ENCODE measurements at regions not wholly inside any gene's neighbourhood (a gene's known extent, or its start where the extent isn't known, plus 50 kb on each side); places are given as distances from the start of the nearest gene placed in this dataset.
"Not testable (repeated sequence)": the region's sequence is repeated elsewhere in the genome, so short reads cannot be mapped to it uniquely, and the experiment has no call there.

DNA sequence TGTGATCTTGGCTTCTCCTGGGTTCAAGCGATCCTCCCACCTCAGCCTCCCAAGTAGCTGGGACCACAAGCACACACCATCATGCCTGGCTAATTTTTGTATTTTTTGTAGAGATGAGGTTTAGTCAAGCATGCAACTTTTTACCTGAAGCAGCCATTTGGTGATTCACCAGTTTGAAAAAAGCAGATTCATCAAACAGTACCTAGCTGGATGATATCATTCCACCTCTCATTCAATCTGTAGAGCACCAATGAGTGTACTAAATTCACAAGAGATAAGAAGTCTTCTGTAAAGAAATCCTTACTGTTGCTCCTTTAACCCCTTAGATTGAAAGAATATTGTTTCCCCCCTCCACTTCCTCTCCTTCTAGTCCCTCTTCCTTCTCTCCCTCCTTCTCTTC lies 261.1 kb upstream of the RFC3 start:
- no peak for DNase-seq

DNA sequence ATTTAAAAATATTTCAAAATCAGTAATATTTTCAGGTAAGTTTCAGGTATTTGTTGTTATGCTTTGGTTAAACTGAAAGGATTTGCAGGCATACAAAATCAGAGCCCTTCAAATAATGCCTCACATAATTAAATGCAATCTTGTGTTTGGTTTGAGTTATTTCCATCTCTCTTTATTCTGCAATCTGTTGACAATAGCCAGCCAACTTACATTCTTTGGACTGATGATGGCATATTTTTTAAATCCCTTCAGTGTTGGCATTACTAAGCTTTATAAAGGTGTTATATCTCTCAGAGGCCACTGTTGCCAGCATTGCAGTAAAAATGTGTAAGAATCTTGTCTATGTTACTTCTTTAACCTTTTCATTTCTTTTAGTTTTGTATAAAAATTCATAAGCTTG lies 257.2 kb upstream of the RFC3 start:
- DNase-seq = no peak

DNA sequence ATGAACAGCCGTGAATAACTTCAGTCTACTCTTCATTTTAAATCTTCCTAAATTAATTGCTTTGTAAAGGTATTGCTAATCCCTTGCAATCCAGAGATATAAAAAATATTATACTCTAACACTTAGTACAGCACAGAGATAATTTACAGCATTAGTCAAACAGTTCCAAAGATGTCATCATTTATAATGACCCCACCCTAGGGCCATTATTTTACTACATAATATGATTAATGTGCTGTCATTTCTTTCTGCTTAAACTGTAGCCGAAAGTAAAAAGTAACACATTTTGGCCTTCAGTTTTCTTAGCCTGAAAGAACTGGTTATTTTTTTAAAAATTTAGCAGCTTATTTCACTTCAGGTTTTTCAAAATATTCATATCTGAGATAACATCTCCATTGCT lies 256.3 kb upstream of the RFC3 start:
- no peak for DNase-seq

DNA sequence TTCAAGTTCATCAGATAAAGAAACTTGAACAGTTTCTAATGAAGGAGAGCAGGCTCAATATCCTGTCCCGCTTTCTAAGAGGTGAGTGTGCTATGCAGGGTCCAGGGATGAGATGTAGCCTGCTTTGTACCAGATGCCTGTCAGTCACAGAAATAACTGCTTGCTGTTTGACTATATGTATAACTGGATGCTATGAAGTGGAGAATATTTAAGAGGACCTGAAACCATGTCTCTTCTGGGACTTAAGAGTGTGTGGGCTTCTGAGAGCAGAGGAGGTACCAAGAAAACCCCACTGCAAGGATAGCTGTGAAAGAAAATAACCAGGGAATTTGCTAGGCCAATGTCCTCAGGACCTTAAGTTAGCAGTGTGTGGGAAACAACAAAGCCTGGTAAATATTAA lies 246.3 kb upstream of the RFC3 start:
- DNase-seq = no peak

DNA sequence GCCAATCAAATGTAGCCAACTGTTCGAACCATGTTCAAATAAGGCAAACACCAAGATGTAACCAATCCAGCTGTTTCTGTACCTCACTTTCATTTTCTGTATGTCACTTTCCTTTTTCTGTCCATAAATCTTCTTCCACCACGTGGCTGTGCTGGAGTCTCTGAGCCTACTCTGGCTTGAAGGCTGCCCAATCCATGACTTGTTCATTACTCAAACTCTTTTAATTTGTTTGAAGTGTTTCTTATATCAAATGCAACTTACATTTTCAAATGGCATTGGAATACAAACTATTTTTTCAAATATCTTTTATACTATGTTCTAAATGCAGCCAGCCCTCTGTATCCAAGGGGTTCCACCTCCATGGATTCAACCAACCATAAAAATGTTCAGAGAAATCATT lies 245.6 kb upstream of the RFC3 start:
- not testable (repeated sequence) for DNase-seq

DNA sequence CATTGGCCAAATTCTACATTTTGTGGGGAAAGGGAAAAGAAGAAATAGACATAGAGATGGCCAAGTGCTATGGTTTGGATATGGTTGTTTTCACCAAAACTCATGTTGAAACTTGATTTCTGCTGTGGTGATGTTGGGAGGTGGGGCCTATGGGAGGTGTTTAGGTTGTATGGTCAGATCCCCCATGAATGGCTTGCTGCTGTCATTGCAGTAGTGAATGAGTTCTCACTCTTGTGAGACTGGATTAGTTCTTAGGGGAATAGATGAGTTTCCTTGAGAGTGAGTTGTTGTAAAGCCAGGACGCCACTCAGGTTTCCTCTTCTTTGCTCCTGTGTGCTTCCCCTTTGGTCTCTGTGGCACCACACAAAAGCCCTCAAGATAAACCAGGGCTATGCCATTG lies 242.6 kb upstream of the RFC3 start:
- DNase-seq = no peak

DNA sequence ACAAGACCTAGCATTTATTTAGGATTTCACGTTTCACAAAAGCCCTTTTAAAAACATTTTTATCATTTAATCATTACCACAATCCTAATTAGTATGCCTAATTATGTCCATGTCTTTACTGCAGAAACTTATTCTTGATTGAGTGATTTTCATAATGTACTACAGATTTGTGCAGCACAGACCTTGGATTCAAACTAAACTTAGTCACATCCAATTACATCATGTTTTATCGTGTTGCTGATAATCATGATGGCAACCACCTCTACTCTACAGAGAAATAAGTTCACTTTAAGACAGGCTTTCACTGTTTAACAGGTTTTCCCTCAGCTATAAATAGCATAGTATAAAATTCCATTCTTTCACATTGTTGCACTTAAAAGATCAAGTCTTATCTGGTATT lies 240.9 kb upstream of the RFC3 start:
- DNase-seq = no peak

DNA sequence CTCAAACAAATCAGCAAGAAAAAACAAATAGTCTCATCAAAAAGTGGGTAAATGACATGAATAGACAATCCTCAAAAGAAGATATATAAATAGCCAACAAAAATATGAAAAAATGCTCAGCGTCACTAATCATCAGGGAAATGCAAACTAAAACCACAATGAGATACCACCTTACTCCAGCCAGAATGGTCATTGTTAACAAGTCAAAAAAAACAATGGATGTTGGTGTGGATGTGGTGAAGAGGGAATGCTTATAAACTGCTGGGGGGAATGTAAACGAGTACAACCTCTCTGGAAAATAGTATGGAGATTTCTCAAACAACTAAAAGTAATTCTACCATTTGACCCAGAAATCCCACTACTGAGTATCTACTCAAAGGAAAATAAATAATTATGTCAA lies 239.2 kb upstream of the RFC3 start:
- no peak for DNase-seq

DNA sequence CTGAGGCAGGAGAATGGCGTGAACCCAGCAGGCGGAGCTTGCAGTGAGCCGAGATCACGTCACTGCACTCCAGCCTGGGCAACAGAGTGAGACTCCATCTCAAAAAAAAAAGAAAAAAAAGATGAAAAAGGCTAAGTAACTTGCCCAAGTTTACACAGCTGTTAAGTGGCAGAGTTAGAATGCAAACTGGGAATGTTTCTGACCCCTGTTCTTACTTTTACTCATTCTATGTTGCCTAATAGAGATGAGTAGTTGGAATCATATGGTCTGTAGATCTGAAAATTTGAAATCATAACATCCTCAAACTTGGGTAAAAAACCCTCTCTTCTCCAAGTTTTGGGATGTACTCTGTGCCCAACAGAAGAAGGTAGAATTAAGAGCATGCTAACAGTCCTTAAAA lies 235.8 kb upstream of the RFC3 start:
- peak in 1 of 3 donors; percentile 11 for DNase-seq

DNA sequence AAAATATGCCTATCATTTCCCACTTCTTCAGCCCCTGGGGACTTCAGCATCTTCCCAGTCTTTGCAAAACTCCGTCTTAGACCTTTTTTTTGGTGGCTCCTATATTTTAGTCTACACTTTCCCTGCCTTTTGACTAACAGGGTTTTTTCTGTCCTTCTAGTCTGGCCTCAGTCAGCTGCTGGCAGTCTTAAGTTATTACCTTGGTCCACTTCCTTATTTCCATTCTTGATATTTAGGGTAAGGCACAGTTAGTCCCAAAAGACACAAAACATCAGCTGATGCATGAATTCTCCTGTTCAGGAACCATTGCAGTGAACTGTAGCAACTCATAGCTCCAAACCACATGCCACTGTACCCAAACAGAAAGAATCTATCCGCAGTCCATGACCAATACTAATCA lies 234.6 kb upstream of the RFC3 start:
- DNase-seq = no peak

DNA sequence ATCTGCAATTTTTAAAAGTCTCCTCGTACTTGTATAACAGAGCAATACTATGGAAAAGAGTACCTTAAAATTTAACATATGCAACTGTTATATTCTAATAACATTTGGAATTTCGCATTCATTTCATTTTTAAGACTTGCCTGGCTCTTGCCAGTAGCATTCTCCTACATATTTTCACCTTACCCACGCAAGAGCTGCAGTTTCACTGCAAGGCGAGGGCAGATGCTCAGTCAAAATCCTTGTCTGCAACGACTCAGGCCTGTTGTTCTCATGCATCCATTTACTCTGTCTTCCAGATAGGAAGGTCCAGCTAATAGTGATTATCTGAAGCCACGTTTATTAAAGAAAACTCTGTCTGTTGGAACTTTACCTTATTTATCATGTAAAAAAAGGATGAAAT lies 227.0 kb upstream of the RFC3 start:
- DNase-seq = no peak

DNA sequence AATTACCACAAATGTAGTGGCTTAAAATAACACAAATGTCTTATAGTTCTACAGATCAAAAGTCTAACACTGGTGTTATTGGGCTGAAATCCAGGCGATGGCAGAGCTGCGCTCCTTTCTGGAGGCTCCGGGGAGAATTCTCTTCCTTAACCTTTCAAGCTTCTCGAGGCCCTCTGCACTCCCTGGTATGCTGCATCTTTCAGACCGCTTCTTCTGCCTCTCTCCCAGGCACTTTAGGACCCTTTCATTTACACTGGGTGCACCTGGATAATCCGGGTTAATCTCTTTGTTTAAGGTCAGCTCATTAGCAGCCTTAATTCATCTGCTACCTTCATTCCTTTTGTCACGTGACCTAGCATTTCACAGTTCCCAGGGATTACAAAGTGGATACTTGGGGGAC lies 211.3 kb upstream of the RFC3 start:
- DNase-seq = no peak

DNA sequence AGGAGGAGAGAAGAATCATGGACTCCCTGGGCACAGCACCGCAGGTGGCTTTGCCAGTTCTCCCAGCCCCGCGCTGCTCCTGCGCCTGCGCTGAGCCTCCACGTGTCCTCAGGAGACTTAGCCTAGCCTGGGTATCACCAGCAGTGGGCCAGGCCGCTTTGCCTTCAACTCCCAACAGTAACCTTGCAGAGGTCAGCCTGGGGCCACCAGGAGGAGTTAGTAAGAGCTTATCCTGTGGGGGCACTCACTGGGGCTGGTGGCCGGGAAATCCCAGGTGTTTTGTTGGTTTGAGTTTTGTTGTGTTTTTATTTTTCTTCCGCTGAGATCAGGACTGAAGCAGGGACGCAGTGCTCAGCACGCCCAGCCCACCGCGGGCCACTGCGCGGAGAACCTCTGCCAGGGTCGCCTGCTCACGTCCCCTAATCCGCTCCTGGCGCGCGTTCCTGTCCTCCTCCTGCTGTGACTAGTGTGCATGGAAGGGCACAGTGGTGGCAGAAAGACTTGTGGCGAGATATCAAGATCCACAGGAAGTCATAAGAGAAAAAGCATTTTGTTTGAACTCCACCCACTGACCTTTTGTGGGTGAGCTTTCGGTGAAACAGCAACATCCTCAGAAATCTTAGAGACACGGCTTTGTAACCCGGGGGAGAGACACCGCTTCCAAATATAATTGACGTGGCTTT lies 207.4 kb upstream of the RFC3 start:
- DNase-seq = no peak

DNA sequence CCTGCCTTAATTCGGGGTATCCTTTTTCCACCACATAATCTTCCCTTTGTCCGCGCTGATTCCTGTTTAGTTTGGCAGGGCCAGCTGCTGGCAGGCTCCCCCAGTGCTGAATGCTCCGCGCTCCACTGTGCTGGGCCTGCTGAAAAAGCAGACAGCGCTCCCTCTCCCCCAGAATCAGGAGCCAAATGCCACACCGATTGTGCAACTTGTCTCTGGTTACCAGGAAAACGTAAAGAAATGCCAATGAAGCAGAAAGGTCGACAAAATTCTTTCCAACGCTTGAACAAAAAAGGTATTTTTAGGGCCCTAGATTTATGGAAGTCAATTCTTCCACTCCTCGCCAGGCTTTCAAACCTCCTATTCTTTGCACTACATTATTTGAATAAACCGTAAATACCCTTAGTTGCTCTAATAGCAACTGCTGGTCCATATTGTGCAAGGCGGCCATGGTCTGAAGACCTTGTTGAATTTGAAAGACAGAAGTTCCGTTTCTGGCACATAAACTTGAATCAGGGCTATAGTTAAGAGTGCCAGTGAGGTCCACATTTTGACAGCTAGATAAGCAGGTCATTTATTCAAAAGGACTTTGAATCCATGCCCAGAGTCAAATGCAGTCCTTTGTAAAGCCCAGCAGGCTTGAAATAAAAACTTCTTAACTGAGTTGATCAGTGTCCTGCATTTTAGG lies 206.7 kb upstream of the RFC3 start:
- no peak for DNase-seq

DNA sequence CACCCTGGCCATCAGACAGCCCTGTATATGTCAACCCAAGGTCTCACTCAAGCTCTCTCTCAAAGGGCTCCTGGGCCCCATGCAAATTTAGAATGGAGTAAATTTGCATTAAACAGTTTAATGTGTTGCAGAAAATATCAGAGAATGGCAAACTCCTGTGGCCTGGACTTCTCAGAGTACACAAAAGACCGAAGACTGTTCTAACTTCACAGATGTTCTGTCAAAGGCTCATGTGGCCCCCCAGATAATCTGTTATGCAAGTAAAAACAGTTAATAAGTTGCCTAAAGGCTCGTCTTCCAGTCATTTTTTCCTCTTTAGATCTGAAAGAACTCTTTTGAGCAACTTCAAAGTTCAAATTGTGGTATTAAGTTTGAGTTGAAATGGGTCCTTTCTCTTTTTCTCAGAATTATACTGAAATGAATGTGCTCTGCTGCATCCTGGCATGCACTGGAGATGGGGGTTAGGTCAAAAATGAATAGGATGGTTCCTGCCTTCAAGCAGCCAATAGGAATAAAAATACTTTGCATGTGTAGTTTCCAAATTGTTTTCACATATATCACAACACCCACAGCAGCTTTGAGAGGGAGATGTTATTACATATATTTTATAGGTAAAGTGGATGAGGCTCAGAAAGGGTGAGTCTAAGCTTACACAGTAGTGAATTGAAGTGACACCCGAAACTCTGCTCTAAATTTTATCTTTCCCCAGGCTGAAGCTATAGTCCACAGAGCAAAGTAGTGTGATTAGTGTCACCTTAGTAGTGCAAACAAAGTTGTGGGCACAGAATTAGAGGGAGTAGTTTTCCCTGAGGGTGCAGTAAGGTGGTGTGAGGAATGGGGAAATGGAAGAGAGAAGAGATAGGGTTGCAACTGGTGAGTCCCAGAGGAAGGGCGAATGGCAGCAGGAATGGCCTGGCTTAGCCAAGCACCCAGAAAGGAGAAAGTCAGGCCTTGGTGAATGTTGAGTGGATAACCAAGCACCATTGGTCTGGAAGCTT lies 205.0 kb upstream of the RFC3 start:
- no peak for DNase-seq

DNA sequence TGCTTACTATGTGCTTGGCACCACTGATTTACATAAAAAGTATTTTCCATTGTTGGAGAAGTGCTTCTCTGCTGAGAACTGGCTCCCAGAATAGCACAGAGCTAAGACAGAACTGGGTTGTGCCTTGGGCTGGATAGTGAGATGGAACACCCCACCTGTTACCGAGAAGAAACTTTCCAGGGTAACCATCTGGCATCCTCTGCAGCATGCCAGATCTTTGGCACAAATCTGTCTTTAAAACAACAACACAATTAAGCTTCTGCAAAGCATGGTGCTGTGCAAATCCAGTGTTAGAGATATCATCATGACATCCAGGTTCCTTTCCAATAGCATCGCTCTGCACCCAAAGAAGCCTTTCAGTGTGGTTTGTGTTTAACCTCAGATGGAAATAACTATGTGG lies 202.5 kb upstream of the RFC3 start:
- no peak for DNase-seq

DNA sequence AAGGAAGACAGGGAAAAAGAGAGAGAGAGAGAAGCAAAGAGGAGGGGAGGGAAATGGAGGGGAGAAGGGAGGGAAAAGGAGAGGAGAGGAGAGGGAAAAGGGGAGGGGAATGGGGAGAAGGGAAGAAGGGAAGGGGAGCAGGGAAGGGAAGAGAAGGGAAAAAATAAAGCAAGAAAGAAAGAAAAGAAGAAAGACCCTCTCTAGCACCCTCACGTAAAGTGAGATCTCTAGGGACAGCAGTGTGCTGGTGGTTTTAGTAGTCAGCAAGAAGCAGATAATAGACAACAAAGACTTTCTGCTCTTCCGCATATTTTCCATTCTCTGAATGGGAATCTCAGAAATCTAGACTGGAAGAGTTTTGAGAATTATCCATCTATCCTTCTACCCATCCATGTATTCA lies 201.8 kb upstream of the RFC3 start:
- DNase-seq = no peak

DNA sequence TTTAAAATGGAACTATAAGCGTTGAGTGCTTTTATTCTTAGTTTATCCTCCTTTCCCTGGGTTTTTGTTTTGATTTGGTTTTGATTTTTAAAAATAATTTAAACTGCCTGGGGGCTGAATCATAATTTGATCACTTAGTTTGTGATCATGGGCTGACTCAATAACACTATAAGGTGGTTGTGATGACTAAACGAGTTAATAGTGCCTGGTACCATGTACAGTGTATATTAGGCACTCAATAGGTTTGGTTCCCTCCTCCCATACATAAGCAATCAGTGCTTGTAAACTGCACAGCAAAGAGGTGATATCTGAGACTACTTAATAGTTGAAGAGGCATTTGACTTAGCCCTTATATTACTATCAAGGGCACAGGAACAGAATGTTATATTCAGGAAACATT lies 200.9 kb upstream of the RFC3 start:
- DNase-seq = no peak

DNA sequence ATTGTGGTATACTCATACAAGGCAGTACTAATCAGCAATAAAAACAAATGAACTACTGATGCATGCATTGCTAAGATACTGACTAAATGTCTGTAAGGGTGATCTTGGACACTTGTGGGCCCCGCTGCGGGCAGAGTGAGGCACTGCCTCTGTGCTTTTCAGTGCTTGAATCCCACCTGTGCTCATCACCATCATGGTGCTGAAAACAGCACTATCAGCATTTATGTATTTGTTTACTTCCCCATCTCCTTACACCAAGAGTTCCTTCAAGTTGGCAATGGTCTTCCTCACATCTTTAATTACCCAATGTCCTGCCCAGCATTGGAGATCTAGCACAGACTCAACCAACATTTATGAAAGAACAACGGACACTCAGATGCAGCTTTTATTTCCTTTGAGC lies 193.7 kb upstream of the RFC3 start:
- DNase-seq = no peak

DNA sequence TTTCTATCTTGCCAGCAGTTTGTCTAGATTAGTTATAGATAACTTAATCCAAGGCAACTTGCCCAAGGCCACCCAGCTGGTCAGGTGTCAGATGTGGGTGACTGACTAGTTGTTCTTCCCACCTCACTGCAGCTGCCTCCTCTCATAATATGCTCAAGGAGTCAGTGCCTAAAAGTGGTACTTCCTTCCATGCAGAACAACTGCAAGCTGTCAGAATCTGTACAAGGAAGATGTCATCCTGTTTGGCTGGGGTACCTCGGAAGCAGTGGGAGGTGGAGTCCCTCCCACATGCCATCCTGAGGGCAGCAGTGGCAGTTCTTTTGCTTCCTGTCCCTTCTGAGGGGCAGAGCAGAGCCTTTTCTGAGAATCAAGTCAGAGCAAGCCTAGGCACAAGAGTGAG lies 193.2 kb upstream of the RFC3 start:
- DNase-seq = no peak

DNA sequence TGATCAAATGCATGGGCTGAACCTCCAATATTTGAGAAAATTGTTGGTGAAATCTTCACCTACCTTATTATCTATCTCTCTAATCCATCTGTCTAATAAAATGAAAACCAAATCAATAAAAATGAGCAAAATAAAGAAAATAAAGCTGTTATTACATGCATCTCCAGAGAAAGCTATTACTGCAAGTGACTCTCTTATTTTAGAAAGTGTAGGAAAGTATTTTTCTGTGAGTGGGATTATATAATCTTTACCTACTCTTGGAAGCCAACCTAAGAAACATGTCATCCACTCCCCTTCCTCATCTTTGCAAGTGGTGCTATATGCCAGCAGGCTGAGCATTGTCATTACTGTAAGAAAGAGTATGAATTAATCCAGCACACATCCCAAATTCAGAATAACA lies 191.5 kb upstream of the RFC3 start:
- DNase-seq = no peak

DNA sequence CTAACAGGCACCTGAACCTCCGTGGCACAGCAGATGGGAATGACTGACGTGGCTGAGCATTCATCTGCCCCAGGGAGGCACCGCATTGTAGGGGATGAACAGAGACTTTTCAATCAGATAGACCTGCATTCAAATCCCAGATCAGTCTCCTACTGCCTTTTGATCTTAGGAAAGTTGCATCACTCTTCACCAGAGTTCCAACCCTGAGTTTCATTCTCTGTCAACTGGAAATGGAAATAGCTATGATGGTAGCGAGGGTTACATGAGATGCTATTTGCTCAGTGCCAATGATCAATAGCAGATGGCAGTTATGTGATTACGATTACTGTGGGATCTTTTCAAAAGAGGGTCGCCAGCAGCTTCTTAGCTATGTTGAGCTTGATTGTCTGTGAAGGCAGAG lies 189.3 kb upstream of the RFC3 start:
- no peak for DNase-seq

DNA sequence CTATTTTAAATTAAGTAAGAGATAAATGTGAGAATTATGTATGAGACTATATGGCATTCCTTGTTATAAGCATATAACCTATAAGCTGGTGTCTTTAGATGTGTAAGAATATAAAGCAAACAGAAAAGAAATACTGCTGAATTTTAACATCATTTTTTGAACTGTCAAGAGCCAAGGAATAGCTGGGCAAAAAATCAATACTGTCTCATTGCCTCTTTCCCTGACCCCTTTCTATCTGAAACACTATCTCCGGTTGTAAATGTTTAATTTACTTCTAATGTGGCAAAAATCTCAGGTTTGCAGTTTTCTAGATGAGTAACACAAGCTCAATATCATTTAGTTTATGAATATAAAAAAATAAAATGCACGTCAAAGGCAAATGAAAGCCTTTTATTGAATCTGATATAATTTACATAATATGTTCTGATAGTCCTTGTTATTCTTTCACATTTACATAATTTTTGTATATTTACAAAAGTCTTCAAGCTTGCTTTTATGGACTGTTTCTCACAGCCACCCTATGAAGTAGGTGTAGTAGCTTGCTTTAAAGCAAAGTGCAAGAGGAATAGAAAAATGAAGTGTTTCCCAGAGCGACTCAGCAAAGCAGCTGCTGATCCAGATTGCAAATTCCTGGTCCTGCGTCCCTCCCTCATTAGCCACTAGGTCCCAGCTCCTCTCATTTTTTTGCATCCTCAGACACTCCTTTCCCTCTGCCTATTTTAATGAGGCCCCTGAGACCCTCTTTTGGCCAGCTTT lies 188.2 kb upstream of the RFC3 start:
- no peak for DNase-seq
